ENCODE measurements at regions not wholly inside any gene's neighbourhood (a gene's known extent, or its start where the extent isn't known, plus 50 kb on each side); places are given as distances from the start of the nearest gene placed in this dataset.

DNA sequence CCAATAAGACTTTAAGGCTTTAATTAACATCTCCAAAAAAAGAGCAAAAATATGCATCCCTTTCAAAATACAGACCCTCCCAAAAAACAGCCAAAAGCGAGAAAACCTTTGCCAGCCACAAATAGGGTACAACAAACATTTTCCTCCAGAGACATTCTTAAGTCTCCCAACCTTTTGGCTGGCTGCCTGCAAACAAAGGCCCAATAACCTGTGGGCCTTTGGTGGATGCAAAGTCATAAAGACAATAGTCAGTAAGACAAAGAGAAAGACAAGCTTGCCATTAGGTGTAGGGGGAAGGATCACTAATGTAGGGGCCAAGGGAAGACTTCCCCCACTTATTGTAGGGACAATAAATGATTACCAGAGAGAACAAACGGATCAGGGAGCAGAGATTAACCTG, 215.5 kb upstream of the ZFP42 start:
- H3K4me3 ChIP-seq (ENCODE audit: insufficient read depth, low read depth, low read length) = no peak overlapping the region
- no peaks in the 10 kb centered on the region for H3K36me3 ChIP-seq (ENCODE audit: control insufficient read depth, insufficient read depth, low read length)
- in situ Hi-C loops (cut with MboI; ENCODE audit: low sequenced_read_pairs) (no loop called here), dilution Hi-C loops (cut with HindIII; ENCODE audit: low sequenced_read_pairs, unreplicated experiment) (no loop called here), intact Hi-C loops (cut with micrococcal nuclease) (no loop called here)
- H3K56ac ChIP-seq (ENCODE audit: extremely low read depth, insufficient read depth, low read length) = no peak overlapping the region
- H3K27me3 ChIP-seq (ENCODE audit: control insufficient read depth, insufficient read depth, low read length) = no peaks in the 10 kb centered on the region
- no peak overlapping the region for H3K14ac ChIP-seq (replicated peaks; ENCODE audit: low read depth, low read length)
- no peak for DNase-seq
- H3K79me1 ChIP-seq (ENCODE audit: low read depth in 1 of 2, low read length in 2 of 2) = no peaks in the 10 kb centered on the region
- H2BK20ac ChIP-seq (ENCODE audit: low read depth, low read length) = no peak overlapping the region
- H4K91ac ChIP-seq (ENCODE audit: insufficient read depth, low read depth, low read length) = no peak overlapping the region
- no peaks in the 10 kb centered on the region for H4K20me1 ChIP-seq (ENCODE audit: insufficient read depth, low read length)
- ChIA-PET CTCF (no interaction called here), POLR2A (ENCODE audit: unreplicated experiment) (no interaction called here)
- H4K5ac ChIP-seq (ENCODE audit: low read depth, low read length) = no peak overlapping the region
- H3K4me1 ChIP-seq (ENCODE audit: control insufficient read depth, insufficient read depth, low read length) = no peaks in the 10 kb centered on the region; the same call in 1 of the 2 replicates
- no TSS peak for BruUV-seq (replicated peaks)
- no peak overlapping the region for H3K18ac ChIP-seq (ENCODE audit: low read depth, low read length)
- no peaks in the 10 kb centered on the region for H3K9me1 ChIP-seq (ENCODE audit: insufficient read depth, low read length)
- H2BK5ac ChIP-seq (ENCODE audit: low read depth, low read length, poor library complexity, severe bottlenecking) = no peak overlapping the region
- H3K9me3 ChIP-seq (ENCODE audit: control insufficient read depth, insufficient read depth, low read length) = peaks cover 9% of the 10 kb centered on the region
- no peak overlapping the region for H3K4me2 ChIP-seq (ENCODE audit: low read depth, low read length)
- no peak overlapping the region for H3K4ac ChIP-seq (ENCODE audit: low read depth, low read length)
- no peak overlapping the region for H2AK5ac ChIP-seq (ENCODE audit: low read depth, low read length)
- no peak overlapping the region for H4K8ac ChIP-seq (ENCODE audit: low read depth in 2 of 2, low read length in 2 of 2)
- H2AFZ ChIP-seq (replicated peaks; ENCODE audit: low read length, poor library complexity) = no peak overlapping the region
- H3K9ac ChIP-seq (ENCODE audit: low read depth, low read length) = no peak overlapping the region
- ATAC-seq (ENCODE audit: low read depth) = no peak
- H3K23ac ChIP-seq (ENCODE audit: low read depth, low read length) = no peak overlapping the region
- H2AK9ac ChIP-seq (replicated peaks; ENCODE audit: low read depth, low read length, poor library complexity) = no peak overlapping the region
- no peak overlapping the region for H2BK120ac ChIP-seq (ENCODE audit: low read depth, low read length)
- H3K27ac ChIP-seq (ENCODE audit: insufficient read depth, low read length) = no peak overlapping the region
- no peak for TF ChIP-seq RCOR1 (IDR thresholded peaks at IDR 0.05; ENCODE audit: insufficient replicate concordance, low read length)
- no peak for TF ChIP-seq SMC3 (IDR thresholded peaks at IDR 0.05; ENCODE audit: low read depth, low read length)
- TF ChIP-seq MXI1 (IDR thresholded peaks at IDR 0.05; ENCODE audit: borderline replicate concordance, low read depth, low read length) = no peak
- TF ChIP-seq, protein P1, sequence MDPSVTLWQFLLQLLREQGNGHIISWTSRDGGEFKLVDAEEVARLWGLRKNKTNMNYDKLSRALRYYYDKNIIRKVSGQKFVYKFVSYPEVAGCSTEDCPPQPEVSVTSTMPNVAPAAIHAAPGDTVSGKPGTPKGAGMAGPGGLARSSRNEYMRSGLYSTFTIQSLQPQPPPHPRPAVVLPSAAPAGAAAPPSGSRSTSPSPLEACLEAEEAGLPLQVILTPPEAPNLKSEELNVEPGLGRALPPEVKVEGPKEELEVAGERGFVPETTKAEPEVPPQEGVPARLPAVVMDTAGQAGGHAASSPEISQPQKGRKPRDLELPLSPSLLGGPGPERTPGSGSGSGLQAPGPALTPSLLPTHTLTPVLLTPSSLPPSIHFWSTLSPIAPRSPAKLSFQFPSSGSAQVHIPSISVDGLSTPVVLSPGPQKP (IDR thresholded peaks at IDR 0.05; ENCODE audit: borderline replicate concordance, low read depth, low read length) = no peak
- TF ChIP-seq, protein P2, sequence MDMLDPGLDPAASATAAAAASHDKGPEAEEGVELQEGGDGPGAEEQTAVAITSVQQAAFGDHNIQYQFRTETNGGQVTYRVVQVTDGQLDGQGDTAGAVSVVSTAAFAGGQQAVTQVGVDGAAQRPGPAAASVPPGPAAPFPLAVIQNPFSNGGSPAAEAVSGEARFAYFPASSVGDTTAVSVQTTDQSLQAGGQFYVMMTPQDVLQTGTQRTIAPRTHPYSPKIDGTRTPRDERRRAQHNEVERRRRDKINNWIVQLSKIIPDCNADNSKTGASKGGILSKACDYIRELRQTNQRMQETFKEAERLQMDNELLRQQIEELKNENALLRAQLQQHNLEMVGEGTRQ (IDR thresholded peaks at IDR 0.05; ENCODE audit: low read depth, low read length) = no peak
- TF ChIP-seq, protein P3, sequence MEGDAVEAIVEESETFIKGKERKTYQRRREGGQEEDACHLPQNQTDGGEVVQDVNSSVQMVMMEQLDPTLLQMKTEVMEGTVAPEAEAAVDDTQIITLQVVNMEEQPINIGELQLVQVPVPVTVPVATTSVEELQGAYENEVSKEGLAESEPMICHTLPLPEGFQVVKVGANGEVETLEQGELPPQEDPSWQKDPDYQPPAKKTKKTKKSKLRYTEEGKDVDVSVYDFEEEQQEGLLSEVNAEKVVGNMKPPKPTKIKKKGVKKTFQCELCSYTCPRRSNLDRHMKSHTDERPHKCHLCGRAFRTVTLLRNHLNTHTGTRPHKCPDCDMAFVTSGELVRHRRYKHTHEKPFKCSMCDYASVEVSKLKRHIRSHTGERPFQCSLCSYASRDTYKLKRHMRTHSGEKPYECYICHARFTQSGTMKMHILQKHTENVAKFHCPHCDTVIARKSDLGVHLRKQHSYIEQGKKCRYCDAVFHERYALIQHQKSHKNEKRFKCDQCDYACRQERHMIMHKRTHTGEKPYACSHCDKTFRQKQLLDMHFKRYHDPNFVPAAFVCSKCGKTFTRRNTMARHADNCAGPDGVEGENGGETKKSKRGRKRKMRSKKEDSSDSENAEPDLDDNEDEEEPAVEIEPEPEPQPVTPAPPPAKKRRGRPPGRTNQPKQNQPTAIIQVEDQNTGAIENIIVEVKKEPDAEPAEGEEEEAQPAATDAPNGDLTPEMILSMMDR (conservative IDR thresholded peaks at IDR 0.05; ENCODE audit: low read depth, low read length) = no peak
- no peak for TF ChIP-seq MAZ (IDR thresholded peaks at IDR 0.05; ENCODE audit: borderline replicate concordance, low read depth, low read length)
- no peak for TF ChIP-seq CHD1 (IDR thresholded peaks at IDR 0.05; ENCODE audit: low read depth, low read length)
- TF ChIP-seq RAD21 (IDR thresholded peaks at IDR 0.05; ENCODE audit: low read length) = no peak
- TF ChIP-seq BHLHE40 (IDR thresholded peaks at IDR 0.05; ENCODE audit: low read depth, low read length) = no peak
- TF ChIP-seq CEBPB (IDR thresholded peaks at IDR 0.05; ENCODE audit: low read depth, low read length) = no peak
- no peak for TF ChIP-seq NFE2L2 (IDR thresholded peaks at IDR 0.05; ENCODE audit: low read depth, low read length)
- TF ChIP-seq POLR2A (IDR thresholded peaks at IDR 0.05; ENCODE audit: low read depth, low read length) = no peak
- no peak for TF ChIP-seq RFX5 (IDR thresholded peaks at IDR 0.05; ENCODE audit: low read depth, low read length)
- no peak for TF ChIP-seq FOS (IDR thresholded peaks at IDR 0.05; ENCODE audit: low read depth, low read length)
- no peak for TF ChIP-seq MAFK (IDR thresholded peaks at IDR 0.05; ENCODE audit: low read depth, low read length)
- WGBS, 2 experiments (ENCODE audit: extremely low coverage in 2 of 2, insufficient read length in 1 of 2) = 71% methylated on average over 1 of the region's 2 CpGs; no CpG with 5 or more reads in 1 of the 2 experiments
- H2BK15ac ChIP-seq (ENCODE audit: low read depth, low read length) = no peak overlapping the region
